Stimulated activated CD4-positive, alpha-beta T cell treated with anti-CD3 and anti-CD28 coated beads, Interleukin-12 subunit alpha, Interleukin-12 subunit beta, amount 100 ng/mL, for 4 hours (primary cell): ENCODE measurements at regions not wholly inside any gene's neighbourhood (a gene's known extent, or its start where the extent isn't known, plus 50 kb on each side); places are given as distances from the start of the nearest gene placed in this dataset.
"Not testable (repeated sequence)": the region's sequence is repeated elsewhere in the genome, so short reads cannot be mapped to it uniquely, and the experiment has no call there.

Source experiments
- DNase-seq: peaks from one replicate; pipeline ENCODE4 v3.0.0-alpha.2; 2020

GRCh38 chr2:8110716-8111115 lies 571.1 kb upstream of the ID2 start:
- no peak for DNase-seq

GRCh38 chr2:8111193-8111592 lies 570.7 kb upstream of the ID2 start:
- no peak for DNase-seq

GRCh38 chr2:8115456-8115855 lies 566.4 kb upstream of the ID2 start:
- DNase-seq, result no peak

- DNase-seq, result no peak
Measured at GRCh38 chr2:8115966-8116365, 565.9 kb upstream of the ID2 start.

DNA sequence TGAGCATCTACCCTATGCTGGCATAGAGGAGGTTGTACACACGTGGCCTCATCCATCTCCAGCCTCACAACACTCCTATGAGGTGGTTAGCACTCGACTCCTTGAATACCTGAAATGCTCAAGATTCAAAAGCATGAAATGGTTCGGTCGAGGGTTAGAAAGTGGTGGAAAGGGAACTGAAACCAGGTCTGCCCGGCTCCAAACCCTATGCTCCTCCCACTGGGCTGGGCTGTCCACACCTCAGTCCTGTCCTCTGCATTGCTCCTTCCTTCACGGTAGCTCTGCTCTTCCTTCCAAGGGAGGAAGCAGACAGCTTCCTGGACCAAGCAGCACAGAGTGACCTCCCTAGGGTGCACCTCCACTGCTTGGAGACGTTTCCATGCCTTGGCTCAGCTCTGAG lies 565.2 kb upstream of the ID2 start:
- no peak for DNase-seq

DNA sequence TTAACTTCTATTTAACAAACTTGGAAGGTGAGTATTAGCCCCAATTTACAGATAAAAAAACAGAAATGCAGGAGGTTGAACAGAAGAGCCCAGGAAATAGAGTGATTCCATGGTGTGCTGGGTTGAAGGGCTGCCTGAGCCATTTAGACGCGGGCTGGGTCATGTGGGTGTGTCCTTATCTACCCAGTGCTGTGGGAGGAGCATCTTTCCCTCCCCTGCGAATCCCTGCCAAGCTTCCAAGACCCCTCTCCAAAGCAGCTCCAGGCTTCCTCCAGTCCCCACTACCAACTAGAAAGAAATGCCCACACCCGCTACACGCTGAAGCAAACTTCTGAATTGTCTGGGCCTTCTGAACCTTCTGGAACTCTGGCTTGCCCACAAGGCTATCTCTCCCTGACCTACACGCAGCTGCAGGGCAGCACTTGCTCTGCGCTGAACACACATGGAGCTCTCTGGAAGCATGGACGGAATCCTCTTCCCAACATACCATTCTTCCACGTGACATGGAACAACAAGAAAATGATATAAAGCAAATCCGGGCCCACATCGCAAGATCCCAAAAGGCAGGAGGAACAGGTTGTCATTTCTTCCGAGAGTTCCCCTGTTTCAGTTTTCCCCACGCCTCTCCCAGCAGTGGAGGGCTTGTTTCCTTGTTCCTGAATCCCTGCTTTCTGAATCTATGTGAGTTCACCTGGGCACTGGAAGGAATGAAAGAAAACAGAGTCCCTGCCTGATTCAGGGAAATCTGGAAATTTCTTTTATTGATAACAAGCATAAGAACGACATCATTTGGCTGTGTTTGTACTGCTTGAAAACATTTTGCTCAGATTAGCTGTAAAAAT lies 562.7 kb upstream of the ID2 start:
- no peak for DNase-seq

DNA sequence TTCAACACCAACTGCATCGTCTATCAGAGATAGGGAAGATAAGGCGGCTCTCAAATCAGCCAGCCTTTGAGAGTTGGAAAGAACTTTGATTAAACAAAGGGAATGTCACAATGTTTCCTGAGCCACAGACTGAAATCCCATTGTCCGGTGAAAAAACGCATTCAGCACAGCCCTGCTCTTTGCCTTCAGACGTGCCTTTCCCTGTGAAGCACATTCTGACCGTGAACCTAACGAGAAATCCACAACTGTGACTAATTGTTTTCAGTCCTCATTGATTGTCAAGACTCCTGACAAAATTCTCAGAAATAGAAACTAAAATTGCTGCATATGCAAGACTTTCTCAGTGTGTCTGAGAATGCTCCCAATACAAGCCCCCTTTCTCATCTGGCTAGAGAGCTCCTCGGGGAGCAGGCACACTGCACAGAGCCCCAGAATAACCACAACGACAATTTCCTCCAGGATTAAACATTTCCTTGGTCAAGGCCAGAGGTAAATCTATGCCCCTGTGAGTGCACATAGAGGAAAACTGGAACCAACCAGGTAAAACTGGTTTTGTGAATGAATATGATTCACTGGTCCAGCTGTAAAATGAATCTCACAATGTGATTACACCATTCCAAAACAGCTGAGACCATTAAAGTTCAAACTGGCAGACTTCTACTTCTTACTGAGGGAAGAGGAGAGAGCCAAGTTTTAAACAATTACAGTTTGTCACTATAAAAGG lies 561.9 kb upstream of the ID2 start:
- no peak for DNase-seq

GRCh38 chr2:8120506-8120860 lies 561.4 kb upstream of the ID2 start:
- DNase-seq, result no peak

DNA sequence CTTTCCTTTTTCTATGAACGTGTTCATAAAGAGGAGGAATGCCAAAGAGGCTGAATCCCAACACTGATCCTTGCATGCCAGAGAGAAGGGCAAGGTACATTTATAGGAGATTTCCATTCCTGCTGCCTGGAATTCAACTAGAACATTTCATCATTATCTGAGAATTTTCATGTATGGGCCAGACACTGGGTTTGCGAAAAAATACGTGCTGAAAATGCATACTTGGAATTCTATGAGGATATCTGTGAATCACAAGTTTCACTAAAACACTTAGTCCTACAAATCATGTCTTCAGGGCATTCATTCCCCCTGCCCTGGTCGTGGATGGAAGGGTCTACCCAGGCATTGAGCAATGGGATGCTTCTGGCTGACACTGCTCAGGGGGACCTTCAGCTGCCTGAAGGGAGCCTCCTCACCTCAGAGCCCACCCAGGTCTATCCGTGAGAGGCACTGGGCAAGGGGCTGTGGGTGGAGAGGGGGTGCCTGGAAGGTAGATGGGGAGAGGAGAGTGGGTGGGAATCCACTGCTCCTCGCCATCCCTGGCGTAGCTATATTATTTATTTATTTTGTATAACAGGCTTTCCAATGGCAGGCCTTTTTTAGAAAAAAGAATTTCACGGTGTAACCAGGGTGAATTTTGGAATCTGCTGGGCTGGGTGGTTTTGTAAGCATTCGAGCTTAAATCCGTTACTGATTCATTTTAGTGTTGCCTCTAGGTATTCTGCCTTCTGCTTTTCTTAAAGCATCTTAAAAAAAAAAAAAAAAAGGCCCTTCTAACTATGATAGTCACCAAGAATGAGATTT lies 560.6 kb upstream of the ID2 start:
- DNase-seq, result no peak

- no peak for DNase-seq
Measured at GRCh38 chr2:8121826-8122513, 559.9 kb upstream of the ID2 start.

GRCh38 chr2:8122520-8122919 lies 559.3 kb upstream of the ID2 start:
- no peak for DNase-seq

GRCh38 chr2:8123464-8123863 lies 558.4 kb upstream of the ID2 start:
- no peak for DNase-seq

- DNase-seq, result no peak
Measured at GRCh38 chr2:8125741-8126711, 555.8 kb upstream of the ID2 start.

DNA sequence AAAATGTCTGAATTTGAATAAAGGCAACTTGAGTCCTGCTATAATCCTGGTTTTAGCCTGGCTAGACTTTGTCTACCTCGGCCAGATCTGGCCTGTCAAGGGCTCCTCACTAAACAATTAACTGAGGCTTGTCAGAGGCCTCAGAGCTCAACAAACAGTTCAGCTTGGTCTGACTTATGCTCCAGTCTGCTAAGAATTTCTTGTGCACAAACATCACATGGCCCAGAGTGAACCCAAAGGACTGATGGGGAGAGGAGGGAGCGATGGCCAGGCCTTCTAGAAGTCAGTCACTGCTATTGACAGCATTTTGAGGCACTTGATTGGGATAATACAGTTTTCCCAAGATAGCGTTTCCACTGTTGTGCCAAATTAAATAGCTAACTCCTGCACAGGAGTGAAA lies 555.1 kb upstream of the ID2 start:
- no peak for DNase-seq

DNA sequence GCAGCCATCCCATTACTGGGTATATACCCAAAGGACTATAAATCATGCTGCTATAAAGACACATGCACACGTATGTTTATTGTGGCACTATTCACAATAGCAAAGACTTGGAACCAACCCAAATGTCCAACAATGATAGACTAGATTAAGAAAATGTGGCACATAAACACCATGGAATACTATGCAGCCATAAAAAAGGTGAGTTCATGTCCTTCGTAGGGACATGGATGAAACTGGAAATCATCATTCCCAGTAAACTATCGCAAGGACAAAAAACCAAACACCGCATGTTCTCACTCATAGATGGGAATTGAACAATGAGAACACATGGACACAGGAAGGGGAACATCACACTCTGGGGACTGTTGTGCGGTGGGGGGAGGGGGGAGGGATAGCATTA lies 550.4 kb upstream of the ID2 start:
- DNase-seq, result not testable (repeated sequence)

DNA sequence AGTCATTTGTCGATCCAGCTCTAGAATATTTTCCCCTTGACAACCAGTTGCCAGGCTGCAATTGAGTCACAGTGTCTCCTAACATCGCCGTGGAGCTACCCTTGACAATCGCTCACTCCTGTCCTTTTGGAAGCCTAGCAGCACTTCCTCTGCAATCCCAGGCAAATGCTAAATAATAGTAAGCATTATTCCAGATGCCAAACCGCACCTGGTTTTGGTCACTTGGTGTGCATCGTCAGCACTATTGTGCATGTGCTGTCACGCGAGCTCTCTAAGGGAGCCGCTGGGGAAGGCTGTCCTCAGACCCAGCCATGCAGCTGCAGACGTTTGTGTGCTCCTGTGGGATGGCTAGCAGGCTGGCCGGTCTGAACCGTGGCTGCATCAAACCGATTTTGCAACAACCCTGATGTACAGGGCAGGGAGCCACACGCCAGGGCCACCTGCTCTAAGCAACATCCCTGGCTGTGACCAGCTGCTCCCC lies 549.5 kb upstream of the ID2 start:
- DNase-seq, result no peak

DNA sequence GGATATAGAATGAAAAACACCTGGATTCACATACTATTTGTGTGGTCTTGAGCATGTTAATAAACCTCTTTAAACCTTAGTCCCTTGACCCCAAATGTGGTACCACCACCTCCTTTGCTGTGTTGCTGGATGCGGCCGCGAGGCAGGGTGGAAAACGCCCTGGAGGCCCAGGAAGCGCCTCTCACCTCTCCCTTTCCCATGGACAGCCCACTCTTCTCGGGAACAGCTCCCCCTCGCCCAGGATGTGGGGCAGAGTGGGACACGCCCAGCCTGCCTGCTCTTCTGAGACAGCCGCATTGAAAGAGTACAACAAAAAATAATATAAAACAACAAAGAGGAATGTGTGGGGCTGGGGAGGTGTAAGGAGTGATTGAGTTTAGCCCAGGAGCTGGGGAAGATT lies 549.0 kb upstream of the ID2 start:
- DNase-seq, result no peak

- no peak for DNase-seq
Measured at GRCh38 chr2:8133363-8133762, 548.5 kb upstream of the ID2 start.

DNA sequence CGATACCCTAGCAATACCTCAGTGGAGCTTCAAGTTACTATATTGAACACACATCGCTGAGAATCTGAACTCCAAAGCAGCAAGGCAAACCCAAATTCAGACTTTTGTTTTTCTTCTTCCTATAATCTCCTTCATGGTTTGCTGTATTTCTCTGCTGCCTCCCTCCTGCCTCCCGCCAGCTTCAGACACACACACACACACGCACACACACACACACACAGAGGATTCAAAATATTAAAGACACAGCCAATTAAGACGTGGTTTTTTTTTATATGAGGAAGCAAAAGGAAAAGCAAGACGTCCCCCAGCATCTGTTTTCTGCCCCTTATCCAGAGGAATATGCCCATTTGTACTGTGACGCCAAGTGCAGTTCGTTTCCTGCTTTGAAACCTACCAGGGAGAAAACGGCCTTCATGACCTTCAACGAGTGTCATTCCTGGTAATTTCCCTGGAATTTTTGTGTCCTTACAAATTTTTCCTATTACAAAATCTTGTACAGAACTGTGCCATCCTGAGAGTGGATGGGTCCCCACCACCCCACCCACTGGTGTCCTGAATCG lies 547.9 kb upstream of the ID2 start:
- DNase-seq, result no peak

DNA sequence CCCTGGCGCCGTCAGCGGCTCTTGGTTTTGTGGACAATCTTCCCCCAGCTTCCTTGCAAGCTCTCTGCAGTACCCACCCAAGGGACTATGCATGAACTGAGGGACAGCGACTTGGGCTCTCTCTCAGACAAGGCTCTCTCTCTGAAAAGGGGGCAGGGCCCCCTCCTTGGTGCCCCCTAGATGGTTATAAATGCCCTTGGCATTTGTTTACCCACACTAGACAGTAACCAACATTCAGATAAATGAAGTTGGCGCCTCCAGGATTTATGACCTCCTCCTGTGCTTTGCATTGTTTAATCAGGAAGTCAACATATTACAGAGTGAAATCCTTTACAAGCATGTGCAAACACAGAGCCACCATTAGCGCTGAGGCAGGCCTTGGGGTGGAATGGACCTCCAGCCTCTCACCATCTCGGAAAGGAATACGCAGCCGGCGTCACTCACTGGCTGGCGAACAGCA lies 547.4 kb upstream of the ID2 start:
- no peak for DNase-seq

- DNase-seq, result no peak
Measured at GRCh38 chr2:8134985-8135682, 546.7 kb upstream of the ID2 start.
